H9 (cell line): ENCODE measurements at regions not wholly inside any gene's neighbourhood (a gene's known extent, or its start where the extent isn't known, plus 50 kb on each side); places are given as distances from the start of the nearest gene placed in this dataset.

Experiments
- DNase-seq: peaks from one replicate; pipeline ENCODE4 v3.0.0-alpha.2; 2017
- H2AFZ ChIP-seq: one replicate; pipeline ENCODE4 v1.6.1; 2013; ENCODE audit warnings: mild to moderate bottlenecking, low read length, control low read depth, moderate library complexity
- H2AK5ac ChIP-seq: 2 replicates; pipeline ENCODE4 v1.6.1; 2013; ENCODE audit warnings: low read length, control low read depth, mixed read lengths; ENCODE audit not compliant: insufficient read length
- H2BK120ac ChIP-seq: one replicate; pipeline ENCODE4 v1.6.1; 2013; ENCODE audit warnings: low read depth, mild to moderate bottlenecking, low read length, control low read depth, inconsistent platforms; ENCODE audit not compliant: poor library complexity, severe bottlenecking
- H2BK12ac ChIP-seq: 2 replicates; pipeline ENCODE4 v1.6.1; 2013; ENCODE audit warnings: low read length, control low read depth, mixed read lengths, low read depth; ENCODE audit not compliant: insufficient read length
- H2BK15ac ChIP-seq: 2 replicates; pipeline ENCODE4 v1.6.1; 2013; ENCODE audit warnings: low read depth, low read length, control low read depth
- H2BK20ac ChIP-seq: one replicate; pipeline ENCODE4 v1.6.1; 2013; ENCODE audit warnings: low read depth, mild to moderate bottlenecking, low read length, control low read depth, inconsistent platforms; ENCODE audit not compliant: poor library complexity, severe bottlenecking
- H2BK5ac ChIP-seq: 2 replicates; pipeline ENCODE4 v1.6.1; 2013; ENCODE audit warnings: low read length, control low read depth, mixed read lengths; ENCODE audit not compliant: insufficient read length
- H3K14ac ChIP-seq: 2 replicates; pipeline ENCODE4 v1.6.1; 2013; ENCODE audit warnings: low read length, control low read depth; ENCODE audit not compliant: insufficient read depth
- H3K18ac ChIP-seq: 2 replicates; pipeline ENCODE4 v1.6.1; 2013; ENCODE audit warnings: low read depth, mild to moderate bottlenecking, mixed read lengths, low read length, control low read depth; ENCODE audit not compliant: insufficient read length
- H3K23ac ChIP-seq: 2 replicates; pipeline ENCODE4 v1.6.1; 2013; ENCODE audit warnings: low read length, control low read depth, mixed read lengths, low read depth; ENCODE audit not compliant: insufficient read length
- H3K23me2 ChIP-seq: 2 replicates; pipeline ENCODE4 v1.6.1; 2013; ENCODE audit warnings: low read depth, mild to moderate bottlenecking, mixed read lengths, low read length, control low read depth; ENCODE audit not compliant: insufficient read length, poor library complexity, severe bottlenecking
- H3K27ac ChIP-seq: 2 replicates; pipeline ENCODE4 v1.5.1; 2013; ENCODE audit warnings: low read length, control low read depth, mixed read lengths, low read depth; ENCODE audit not compliant: insufficient read length
- H3K27me3 ChIP-seq: 2 replicates; pipeline ENCODE4 v1.6.1; 2013; ENCODE audit warnings: low read length, control low read depth, inconsistent platforms; ENCODE audit not compliant: insufficient read depth
- H3K4ac ChIP-seq: 2 replicates; pipeline ENCODE4 v1.6.1; 2013; ENCODE audit warnings: low read depth, mild to moderate bottlenecking, control low read depth, inconsistent platforms, low read length, moderate library complexity
- H3K4me1 ChIP-seq: 2 replicates; pipeline ENCODE4 v1.6.1; 2013; ENCODE audit warnings: low read length, control low read depth, inconsistent platforms; ENCODE audit not compliant: insufficient read depth
- H3K4me2 ChIP-seq: 2 replicates; pipeline ENCODE4 v1.6.1; 2013; ENCODE audit warnings: low read length, control low read depth, mixed read lengths; ENCODE audit not compliant: insufficient read length, insufficient read depth
- H3K56ac ChIP-seq: 2 replicates; pipeline ENCODE4 v1.6.1; 2013; ENCODE audit warnings: low read depth, mild to moderate bottlenecking, mixed read lengths, low read length, control low read depth; ENCODE audit not compliant: insufficient read length
- H3K79me1 ChIP-seq: 2 replicates; pipeline ENCODE4 v1.6.1; 2013; ENCODE audit warnings: low read depth, mild to moderate bottlenecking, moderate library complexity, low read length, control low read depth, inconsistent platforms; ENCODE audit not compliant: insufficient read depth, poor library complexity, severe bottlenecking
- H3K79me2 ChIP-seq: 2 replicates; pipeline ENCODE4 v1.6.1; 2013; ENCODE audit warnings: low read length, control low read depth, inconsistent platforms; ENCODE audit not compliant: insufficient read depth
- H3K9ac ChIP-seq: 2 replicates; pipeline ENCODE4 v1.6.1; 2013; ENCODE audit warnings: low read length, control low read depth, mixed read lengths; ENCODE audit not compliant: insufficient read length; ENCODE audit errors: extremely low read depth
- H3K9me3 ChIP-seq: one replicate; pipeline ENCODE4 v1.6.1; 2013; ENCODE audit warnings: low read depth, low read length, inconsistent platforms; ENCODE audit not compliant: control insufficient read depth
- H3T11ph ChIP-seq: one replicate; pipeline ENCODE4 v1.6.1; 2013; ENCODE audit warnings: mild to moderate bottlenecking, low read length, control low read depth, inconsistent platforms
- H4K20me1 ChIP-seq: one replicate; pipeline ENCODE4 v1.6.1; 2013; ENCODE audit not compliant: control insufficient read depth, insufficient read length, insufficient read depth
- H4K5ac ChIP-seq: 2 replicates; pipeline ENCODE4 v1.6.1; 2013; ENCODE audit warnings: low read depth, mild to moderate bottlenecking, mixed read lengths, low read length, control low read depth; ENCODE audit not compliant: insufficient read length
- H4K8ac ChIP-seq: replicated peaks from 2 replicates; pipeline ENCODE4 v1.6.1; 2013; ENCODE audit warnings: low read length, control low read depth, mixed read lengths, low read depth; ENCODE audit not compliant: insufficient read length
- H4K91ac ChIP-seq: 2 replicates; pipeline ENCODE4 v1.6.1; 2013; ENCODE audit warnings: low read depth, mild to moderate bottlenecking, moderate library complexity, mixed read lengths, low read length, control low read depth; ENCODE audit not compliant: insufficient read length
- H3K27ac Mint-ChIP-seq, 3 experiments: 2 replicates in 2 of 3; 3 replicates in 1 of 3; pipeline ENCODE4 v1.8.0; 2020 to 2021; ENCODE audit warnings: mixed read lengths in 3 of 3, mild to moderate bottlenecking in 1 of 3, moderate library complexity in 1 of 3
- H3K27me3 Mint-ChIP-seq: 2 replicates; pipeline ENCODE4 v1.8.0; 2021; ENCODE audit warnings: low read depth, mild to moderate bottlenecking, moderate library complexity, mixed read lengths
- H3K36me3 Mint-ChIP-seq, 3 experiments: 2 replicates in 2 of 3; 3 replicates in 1 of 3; pipeline ENCODE4 v1.8.0; 2020 to 2021; ENCODE audit warnings: low read depth in 3 of 3, mixed read lengths in 3 of 3; ENCODE audit not compliant: insufficient read depth in 1 of 3
- H3K4me1 Mint-ChIP-seq, 2 experiments: 2 replicates each; pipeline ENCODE4 v1.8.0; 2020; ENCODE audit warnings: mixed read lengths in 2 of 2
- H3K4me3 Mint-ChIP-seq, 2 experiments: 2 replicates in 1 of 2; 3 replicates in 1 of 2; pipeline ENCODE4 v1.8.0; 2020 to 2021; ENCODE audit warnings: mild to moderate bottlenecking in 2 of 2, mixed read lengths in 2 of 2, moderate library complexity in 1 of 2
- H3K9me3 Mint-ChIP-seq, 2 experiments: 2 replicates in 1 of 2; 3 replicates in 1 of 2; pipeline ENCODE4 v1.8.0; 2020; ENCODE audit warnings: mild to moderate bottlenecking in 2 of 2, mixed read lengths in 2 of 2, moderate library complexity in 1 of 2
- CTCF ChIP-seq: fragments of 200-600 bp; sonication (generic); conservative IDR thresholded peaks from 3 replicates; pipeline ENCODE4 v1.8.0; 2021; ENCODE audit warnings: antibody characterized with exemption, mild to moderate bottlenecking
- WGBS: extraction: QIAGEN DNeasy Blood & Tissue Kit; methylation state at CpG from one replicate; pipeline ENCODE4 v1.1.7; 2013; ENCODE audit warnings: missing lambda C conversion rate, low lambda C conversion rate, mixed read lengths; ENCODE audit not compliant: insufficient read length; ENCODE audit errors: extremely low coverage; 5-methylcytosine and 5-hydroxymethylcytosine counted together

DNA sequence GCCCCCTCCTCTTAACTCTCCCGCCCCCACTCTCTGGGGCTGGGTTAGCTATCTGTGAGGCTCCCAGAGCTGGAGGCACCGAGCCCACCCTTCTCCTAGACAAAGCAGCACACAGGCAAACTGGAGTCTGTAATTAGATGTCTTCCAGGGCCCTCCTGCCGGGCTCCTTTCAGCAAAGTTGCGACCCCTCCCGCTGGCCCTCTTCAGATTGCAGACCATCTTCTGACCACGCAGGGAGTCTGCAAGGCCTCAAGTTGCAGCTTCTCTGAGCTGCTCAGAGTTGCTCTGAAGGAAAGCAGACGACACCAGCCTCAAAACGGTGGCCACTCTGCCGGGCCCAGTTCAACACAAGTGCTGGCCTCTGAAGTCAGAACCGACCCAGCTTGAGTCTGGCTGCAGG is 228.4 kb upstream of the COPS8 start:
- Histone ChIP-seq H3K56ac (no peak overlapping the region), H2AK5ac (no peak overlapping the region), H3K79me1 (no peaks in the 10 kb centered on the region), H3K79me2 (no peaks in the 10 kb centered on the region), H2BK12ac (no peak overlapping the region), H3K27me3 (no peaks in the 10 kb centered on the region), H2BK120ac (no peak overlapping the region), H4K8ac (no peak overlapping the region), H4K5ac (no peak overlapping the region), H4K91ac (no peak overlapping the region), H2BK20ac (no peak overlapping the region), H2AFZ (no peak overlapping the region), H3K23ac (no peak overlapping the region), H3K4me2 (no peak overlapping the region), H3K9me3 (no peaks in the 10 kb centered on the region), H3K9ac (no peak overlapping the region), H2BK5ac (no peak overlapping the region), H3K23me2 (no peaks in the 10 kb centered on the region), H3K27ac (no peak overlapping the region), H2BK15ac (no peak overlapping the region), H3K4ac (no peak overlapping the region), H3K18ac (no peak overlapping the region), H3K4me1 (peaks cover 3% of the 10 kb centered on the region; the same call in 1 of the 2 replicates), H4K20me1 (no peaks in the 10 kb centered on the region), H3K14ac (no peak overlapping the region), H3T11ph (no peak overlapping the region)
- no peak for DNase-seq
- H3K27ac Mint-ChIP-seq = peak overlapping the region in 2 of 3 experiments; percentile 85 to 86; a peak in 3 of 7 replicates
- peaks cover 68 to 69% of the 10 kb centered on the region in 2 experiments for H3K4me1 Mint-ChIP-seq
- peaks cover 38% of the 10 kb centered on the region for H3K27me3 Mint-ChIP-seq
- no CpG with 5 or more reads among the region's 10 CpGs for WGBS
- H3K4me3 Mint-ChIP-seq = peak overlapping the region; percentile 32 to 48; a peak in 4 of 5 replicates
- H3K36me3 Mint-ChIP-seq = peaks cover 4 to 17% (median 5%) of the 10 kb centered on the region in 3 experiments; a peak in 4 of 7 replicates
- peaks cover 6 to 21% of the 10 kb centered on the region in 2 experiments for H3K9me3 Mint-ChIP-seq
- no peak for TF ChIP-seq CTCF
